Parathyroid adenoma (tissue), 2 donors: ENCODE measurements at regions not wholly inside any gene's neighbourhood (a gene's known extent, or its start where the extent isn't known, plus 50 kb on each side); places are given as distances from the start of the nearest gene placed in this dataset.
"Not testable (repeated sequence)": the region's sequence is repeated elsewhere in the genome, so short reads cannot be mapped to it uniquely, and the experiment has no call there.

ENCODE experiments used
- H2AFZ ChIP-seq: fragments of 300-600 bp; sonication (generic); one replicate; pipeline ENCODE4 v1.7.0; 2017; ENCODE audit warnings: antibody characterized with exemption, mild to moderate bottlenecking
- H3K27ac ChIP-seq: fragments of 300-600 bp; sonication (generic); one replicate; pipeline ENCODE4 v1.7.0; 2017
- H3K27me3 ChIP-seq: fragments of 300-600 bp; sonication (generic); one replicate; pipeline ENCODE4 v1.7.0; 2017; ENCODE audit warnings: low read length; ENCODE audit not compliant: control insufficient read depth, insufficient read depth
- H3K36me3 ChIP-seq: fragments of 300-600 bp; sonication (generic); one replicate; pipeline ENCODE4 v1.7.0; 2017; ENCODE audit warnings: low read length; ENCODE audit not compliant: control insufficient read depth, insufficient read depth
- H3K4me1 ChIP-seq: fragments of 300-600 bp; sonication (generic); one replicate; pipeline ENCODE4 v1.7.0; 2017; ENCODE audit warnings: control low read depth
- H3K4me2 ChIP-seq: fragments of 300-600 bp; sonication (generic); one replicate; pipeline ENCODE4 v1.7.0; 2017; ENCODE audit warnings: low read length
- H3K4me3 ChIP-seq: fragments of 300-600 bp; sonication (generic); one replicate; pipeline ENCODE4 v1.7.0; 2017; ENCODE audit warnings: low read depth, low read length
- H3K79me2 ChIP-seq: fragments of 300-600 bp; sonication (generic); one replicate; pipeline ENCODE4 v1.7.0; 2017; ENCODE audit warnings: control low read depth
- H3K9ac ChIP-seq: fragments of 300-600 bp; sonication (generic); one replicate; pipeline ENCODE4 v1.7.0; 2017; ENCODE audit warnings: mild to moderate bottlenecking
- H3K9me3 ChIP-seq: fragments of 300-600 bp; sonication (generic); one replicate; pipeline ENCODE4 v1.7.0; 2017; ENCODE audit warnings: low read length; ENCODE audit not compliant: control insufficient read depth
- TF ChIP-seq, protein P1 (sequence below): fragments of 300-600 bp; sonication (generic); IDR thresholded peaks from one replicate; pipeline ENCODE4 v1.7.0; 2017; ENCODE audit warnings: antibody characterized with exemption, mild to moderate bottlenecking
- donor health status: primary hyperparathyroidism.

DNA sequence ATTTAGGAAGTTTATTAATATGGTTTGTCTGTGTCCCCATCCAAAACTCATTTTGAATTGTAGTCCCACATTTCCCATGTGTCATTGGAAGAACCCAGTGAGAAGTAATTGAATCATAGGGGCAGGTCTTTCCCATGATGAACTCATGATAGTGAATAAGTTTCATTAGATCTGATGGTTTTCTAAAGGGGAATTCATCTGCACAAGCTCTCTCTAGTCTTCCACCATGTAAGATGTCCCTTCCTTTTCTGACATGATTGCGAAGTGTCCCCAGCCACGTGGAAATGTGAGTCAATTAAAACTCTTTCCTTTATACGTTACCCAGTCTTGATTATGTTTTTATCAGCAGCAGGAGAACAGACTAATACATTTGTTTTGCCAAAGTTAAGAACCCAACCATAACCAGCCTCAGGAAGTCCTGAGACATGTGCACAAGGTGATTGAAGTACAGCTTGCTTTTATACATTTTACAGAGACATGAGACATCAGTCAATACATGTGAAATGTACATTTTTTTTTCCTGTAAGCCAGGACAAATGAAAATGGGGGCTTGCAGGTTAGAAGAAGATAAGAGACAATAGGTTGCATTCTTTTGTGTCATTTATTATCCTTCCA, 1136.7 kb downstream of the TMEM121 start:
- Histone ChIP-seq H3K4me3 (no peak overlapping the region), H3K27me3 (no peaks in the 10 kb centered on the region), H2AFZ (no peak overlapping the region), H3K36me3 (no peaks in the 10 kb centered on the region), H3K4me2 (no peak overlapping the region), H3K79me2 (no peaks in the 10 kb centered on the region), H3K9ac (no peak overlapping the region), H3K9me3 (no peaks in the 10 kb centered on the region), H3K27ac (no peak overlapping the region), H3K4me1 (no peaks in the 10 kb centered on the region)
- TF ChIP-seq, protein P1, sequence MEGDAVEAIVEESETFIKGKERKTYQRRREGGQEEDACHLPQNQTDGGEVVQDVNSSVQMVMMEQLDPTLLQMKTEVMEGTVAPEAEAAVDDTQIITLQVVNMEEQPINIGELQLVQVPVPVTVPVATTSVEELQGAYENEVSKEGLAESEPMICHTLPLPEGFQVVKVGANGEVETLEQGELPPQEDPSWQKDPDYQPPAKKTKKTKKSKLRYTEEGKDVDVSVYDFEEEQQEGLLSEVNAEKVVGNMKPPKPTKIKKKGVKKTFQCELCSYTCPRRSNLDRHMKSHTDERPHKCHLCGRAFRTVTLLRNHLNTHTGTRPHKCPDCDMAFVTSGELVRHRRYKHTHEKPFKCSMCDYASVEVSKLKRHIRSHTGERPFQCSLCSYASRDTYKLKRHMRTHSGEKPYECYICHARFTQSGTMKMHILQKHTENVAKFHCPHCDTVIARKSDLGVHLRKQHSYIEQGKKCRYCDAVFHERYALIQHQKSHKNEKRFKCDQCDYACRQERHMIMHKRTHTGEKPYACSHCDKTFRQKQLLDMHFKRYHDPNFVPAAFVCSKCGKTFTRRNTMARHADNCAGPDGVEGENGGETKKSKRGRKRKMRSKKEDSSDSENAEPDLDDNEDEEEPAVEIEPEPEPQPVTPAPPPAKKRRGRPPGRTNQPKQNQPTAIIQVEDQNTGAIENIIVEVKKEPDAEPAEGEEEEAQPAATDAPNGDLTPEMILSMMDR, result no peak

DNA sequence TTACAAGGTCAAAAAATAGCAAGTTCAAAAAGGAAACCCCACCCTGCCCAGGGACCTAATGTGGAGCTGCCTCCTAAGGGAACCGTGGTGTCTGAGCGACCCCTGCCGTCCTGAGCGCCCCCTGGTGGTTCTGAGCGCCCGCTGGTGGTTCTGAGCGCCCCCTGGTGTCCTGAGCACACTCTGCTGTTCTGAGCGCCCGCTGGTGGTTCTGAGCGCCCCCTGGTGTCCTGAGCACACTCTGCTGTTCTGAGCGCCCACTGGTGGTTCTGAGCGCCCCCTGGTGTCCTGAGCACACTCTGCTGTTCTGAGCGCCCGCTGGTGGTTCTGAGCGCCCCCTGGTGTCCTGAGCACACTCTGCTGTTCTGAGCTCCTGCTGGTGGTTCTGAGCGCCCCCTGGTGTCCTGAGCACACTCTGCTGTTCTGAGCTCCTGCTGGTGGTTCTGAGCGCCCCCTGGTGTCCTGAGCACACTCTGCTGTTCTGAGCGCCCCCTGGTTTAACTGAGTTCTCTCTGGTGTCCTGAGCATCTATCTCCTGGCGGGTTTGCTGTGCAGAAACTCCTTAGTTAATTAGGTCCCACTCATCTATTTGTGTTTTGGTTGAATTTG, 1137.5 kb downstream of the TMEM121 start:
- not testable (repeated sequence) for H3K79me2 ChIP-seq, H3K27me3 ChIP-seq, H3K4me1 ChIP-seq, H3K9ac ChIP-seq, H3K9me3 ChIP-seq, H3K36me3 ChIP-seq, H3K4me3 ChIP-seq, H3K4me2 ChIP-seq, H2AFZ ChIP-seq, H3K27ac ChIP-seq

DNA sequence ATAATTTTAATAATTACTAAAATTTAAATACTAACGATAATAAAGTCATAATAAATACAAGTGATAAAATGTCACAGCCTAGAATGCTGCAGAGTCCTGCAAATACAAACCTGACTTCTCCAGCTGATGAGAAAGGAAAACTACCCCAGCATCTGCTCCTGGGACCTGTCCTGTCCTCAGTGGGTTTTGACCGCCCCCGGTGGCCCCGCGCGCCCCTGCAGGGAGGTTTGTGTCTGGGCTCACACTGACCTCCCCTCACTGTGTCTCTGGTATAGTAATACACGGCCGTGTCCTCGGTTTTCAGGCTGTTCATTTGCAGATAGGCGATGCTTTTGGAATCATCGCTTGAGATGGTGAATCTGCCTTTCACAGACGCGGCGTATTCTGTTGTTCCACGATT, 1139.4 kb downstream of the TMEM121 start:
- Histone ChIP-seq H3K36me3 (no peaks in the 10 kb centered on the region), H2AFZ (no peak overlapping the region), H3K79me2 (no peaks in the 10 kb centered on the region), H3K9me3 (no peaks in the 10 kb centered on the region), H3K27me3 (no peaks in the 10 kb centered on the region), H3K4me1 (no peaks in the 10 kb centered on the region), H3K4me2 (no peak overlapping the region), H3K27ac (no peak overlapping the region), H3K4me3 (no peak overlapping the region), H3K9ac (no peak overlapping the region)
- TF ChIP-seq, protein P1, result no peak

DNA sequence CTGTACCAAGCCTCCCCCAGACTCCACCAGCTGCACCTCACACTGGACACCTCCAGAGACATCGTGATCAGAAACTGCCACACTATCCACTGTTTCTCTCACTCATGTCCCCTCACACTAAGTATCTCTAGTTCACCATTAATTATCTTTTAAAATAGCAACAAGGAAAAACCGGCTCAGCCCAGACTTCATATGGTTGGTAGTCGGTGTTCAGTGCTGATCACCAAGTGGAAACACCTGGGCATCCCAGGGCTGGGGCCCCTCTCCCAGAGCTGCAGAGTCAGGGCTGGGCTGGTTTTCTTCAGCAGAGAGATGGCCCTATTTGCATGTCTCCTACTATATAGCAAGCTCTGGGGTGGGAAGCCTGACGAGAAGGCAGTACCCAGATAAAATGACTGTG, 1140.0 kb downstream of the TMEM121 start:
- Histone ChIP-seq H3K79me2 (no peaks in the 10 kb centered on the region), H3K36me3 (no peaks in the 10 kb centered on the region), H3K9ac (no peak overlapping the region), H3K27ac (no peak overlapping the region), H3K4me2 (no peak overlapping the region), H2AFZ (no peak overlapping the region), H3K9me3 (no peaks in the 10 kb centered on the region), H3K4me1 (no peaks in the 10 kb centered on the region), H3K4me3 (no peak overlapping the region), H3K27me3 (no peaks in the 10 kb centered on the region)
- TF ChIP-seq, protein P1, result no peak

DNA sequence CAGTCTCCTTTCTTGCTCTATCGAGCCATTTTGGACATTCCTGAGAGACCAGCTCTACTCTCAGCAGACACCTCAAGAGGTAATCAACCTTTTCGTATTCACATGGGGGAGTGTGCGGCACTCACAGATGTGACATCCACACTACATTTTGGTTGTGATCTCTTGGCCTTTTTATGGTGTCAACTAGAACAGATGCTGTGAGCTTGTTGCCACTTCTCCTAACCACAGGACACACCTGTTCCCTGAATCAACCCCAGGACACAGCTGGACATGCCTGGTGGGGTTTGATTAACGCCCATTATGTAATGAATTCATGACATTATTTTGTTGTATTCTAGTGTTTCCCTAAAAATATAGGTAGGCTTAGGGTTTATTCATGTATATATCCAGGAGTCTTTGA, 1143.6 kb downstream of the TMEM121 start:
- Histone ChIP-seq H3K9ac (no peak overlapping the region), H3K9me3 (no peaks in the 10 kb centered on the region), H3K27ac (no peak overlapping the region), H3K36me3 (no peaks in the 10 kb centered on the region), H3K4me2 (no peak overlapping the region), H3K4me1 (no peaks in the 10 kb centered on the region), H3K79me2 (no peaks in the 10 kb centered on the region), H3K27me3 (no peaks in the 10 kb centered on the region), H3K4me3 (no peak overlapping the region), H2AFZ (no peak overlapping the region)
- TF ChIP-seq, protein P1, result no peak

DNA sequence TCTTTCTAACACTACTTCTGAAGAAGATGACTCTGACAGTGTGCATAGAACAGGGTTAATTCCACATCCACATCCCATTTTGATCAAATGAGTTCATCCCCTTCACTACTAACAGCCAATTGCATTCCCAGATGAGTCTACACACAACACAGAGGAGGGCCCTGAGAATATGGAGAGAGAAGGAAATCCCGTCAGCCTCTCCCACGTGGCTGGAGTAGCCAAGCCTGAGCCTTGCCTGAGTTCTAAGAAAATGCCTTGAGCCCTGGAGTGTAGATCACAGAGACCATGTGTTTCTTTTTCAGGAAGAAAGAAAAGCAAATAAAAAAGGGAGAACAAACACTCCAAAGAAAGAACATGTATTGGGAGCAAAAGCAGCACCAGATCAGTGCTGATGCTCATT, 1147.7 kb downstream of the TMEM121 start:
- H3K27ac ChIP-seq, H3K36me3 ChIP-seq, H3K9me3 ChIP-seq, H3K79me2 ChIP-seq, H3K4me3 ChIP-seq, H2AFZ ChIP-seq, H3K4me1 ChIP-seq, H3K9ac ChIP-seq, H3K4me2 ChIP-seq, H3K27me3 ChIP-seq: not testable (repeated sequence)

DNA sequence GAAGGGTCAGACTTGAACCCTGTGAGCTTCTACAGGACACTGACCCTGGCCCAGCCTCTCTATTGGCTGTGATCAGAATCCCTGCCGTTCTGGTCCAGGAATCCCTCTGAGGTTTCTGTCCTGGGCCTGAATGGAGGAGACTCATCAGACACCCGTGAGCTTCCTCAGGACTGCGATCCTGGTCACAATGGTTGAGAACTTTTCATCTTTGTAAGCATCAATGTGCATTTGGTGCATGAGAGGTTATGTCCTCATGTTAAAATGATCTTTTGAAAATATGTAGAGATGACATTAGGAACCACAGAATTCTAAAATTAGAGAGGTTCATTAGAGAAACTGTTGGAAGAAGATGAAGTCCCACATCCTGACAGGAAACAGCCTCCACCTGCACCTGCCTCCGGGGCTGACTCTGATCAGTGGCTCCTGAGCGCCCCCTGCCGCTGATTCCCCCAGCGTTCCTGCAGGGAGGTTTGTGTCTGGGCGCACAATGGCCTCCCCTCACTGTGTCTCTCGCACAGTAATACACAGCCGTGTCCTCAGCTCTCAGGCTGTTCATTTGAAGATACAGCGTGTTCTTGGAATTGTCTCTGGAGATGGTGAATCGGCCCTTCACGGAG, 1148.2 kb downstream of the TMEM121 start:
- H3K9ac ChIP-seq, H3K27me3 ChIP-seq, H3K27ac ChIP-seq, H3K4me3 ChIP-seq, H3K79me2 ChIP-seq, H3K4me2 ChIP-seq, H3K36me3 ChIP-seq, H2AFZ ChIP-seq, H3K9me3 ChIP-seq, H3K4me1 ChIP-seq: not testable (repeated sequence)

DNA sequence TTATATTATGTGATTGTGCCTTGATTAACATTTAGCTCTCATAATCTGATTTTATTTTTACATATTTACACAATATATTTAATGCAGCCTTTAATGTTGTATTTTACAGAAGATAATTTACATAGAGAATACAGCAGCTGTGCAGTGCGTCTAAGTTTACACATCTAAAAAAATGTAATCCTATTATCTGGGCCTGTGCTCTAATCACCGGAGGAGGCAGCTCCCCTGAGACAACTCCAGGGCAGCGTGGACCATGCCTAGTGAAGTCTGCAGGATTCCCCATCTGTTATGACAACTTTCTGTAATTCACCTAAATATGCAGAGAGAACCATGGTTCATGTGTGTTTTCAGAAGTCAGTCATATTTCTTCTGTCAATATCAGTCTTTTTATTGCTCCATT, 1149.3 kb downstream of the TMEM121 start:
- H3K9me3 ChIP-seq, H2AFZ ChIP-seq, H3K36me3 ChIP-seq, H3K79me2 ChIP-seq, H3K4me3 ChIP-seq, H3K4me2 ChIP-seq, H3K9ac ChIP-seq, H3K27ac ChIP-seq, H3K27me3 ChIP-seq, H3K4me1 ChIP-seq: not testable (repeated sequence)
